Panc1 (cell line): ENCODE measurements at regions not wholly inside any gene's neighbourhood (a gene's known extent, or its start where the extent isn't known, plus 50 kb on each side); places are given as distances from the start of the nearest gene placed in this dataset.

Experiments used
- POLR2AphosphoS5 ChIP-seq: IDR thresholded peaks from 2 replicates; pipeline ENCODE4 v1.6.1; 2012; ENCODE audit warnings: mild to moderate bottlenecking, low read depth, low read length, moderate library complexity
- SIN3A ChIP-seq: IDR thresholded peaks from 2 replicates; pipeline ENCODE4 v1.6.1; 2012; ENCODE audit warnings: low read depth, mild to moderate bottlenecking, low read length, moderate library complexity, borderline replicate concordance; ENCODE audit not compliant: insufficient read depth
- TF ChIP-seq, protein P1 (sequence below): fragments of 450-650 bp; IDR thresholded peaks from 2 replicates; pipeline ENCODE4 v1.5.1; 2017; ENCODE audit warnings: mild to moderate bottlenecking
- TF ChIP-seq, protein P2 (sequence below), 2 experiments: IDR thresholded peaks; 2 replicates each; pipeline ENCODE4 v1.6.1; 2011 to 2012; ENCODE audit warnings: low read depth in 2 of 2, control low read depth in 1 of 2, low read length in 1 of 2, mild to moderate bottlenecking in 1 of 2, moderate library complexity in 1 of 2; ENCODE audit not compliant: insufficient read depth in 1 of 2

DNA sequence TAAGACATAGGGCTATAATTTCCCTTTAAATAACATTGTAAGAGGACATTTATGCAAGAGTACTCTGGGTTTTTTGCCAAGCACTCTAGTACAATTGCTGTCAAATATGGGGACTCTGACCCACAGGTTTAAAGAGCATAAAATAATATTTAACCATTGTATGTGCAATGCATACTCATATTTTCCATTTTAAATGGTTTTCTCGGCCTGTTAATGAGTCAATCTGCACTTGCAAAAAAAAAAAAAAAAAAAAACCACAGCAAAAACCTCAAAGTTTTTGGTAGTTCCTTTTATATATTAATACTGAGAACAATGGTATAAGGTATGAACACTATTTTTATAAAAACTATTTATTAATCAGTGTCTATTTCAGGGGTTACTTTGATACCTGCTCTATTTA is 304.0 kb upstream of the CBLB start:
- TF ChIP-seq POLR2AphosphoS5 (no peak), SIN3A (no peak)
- TF ChIP-seq, protein P1, sequence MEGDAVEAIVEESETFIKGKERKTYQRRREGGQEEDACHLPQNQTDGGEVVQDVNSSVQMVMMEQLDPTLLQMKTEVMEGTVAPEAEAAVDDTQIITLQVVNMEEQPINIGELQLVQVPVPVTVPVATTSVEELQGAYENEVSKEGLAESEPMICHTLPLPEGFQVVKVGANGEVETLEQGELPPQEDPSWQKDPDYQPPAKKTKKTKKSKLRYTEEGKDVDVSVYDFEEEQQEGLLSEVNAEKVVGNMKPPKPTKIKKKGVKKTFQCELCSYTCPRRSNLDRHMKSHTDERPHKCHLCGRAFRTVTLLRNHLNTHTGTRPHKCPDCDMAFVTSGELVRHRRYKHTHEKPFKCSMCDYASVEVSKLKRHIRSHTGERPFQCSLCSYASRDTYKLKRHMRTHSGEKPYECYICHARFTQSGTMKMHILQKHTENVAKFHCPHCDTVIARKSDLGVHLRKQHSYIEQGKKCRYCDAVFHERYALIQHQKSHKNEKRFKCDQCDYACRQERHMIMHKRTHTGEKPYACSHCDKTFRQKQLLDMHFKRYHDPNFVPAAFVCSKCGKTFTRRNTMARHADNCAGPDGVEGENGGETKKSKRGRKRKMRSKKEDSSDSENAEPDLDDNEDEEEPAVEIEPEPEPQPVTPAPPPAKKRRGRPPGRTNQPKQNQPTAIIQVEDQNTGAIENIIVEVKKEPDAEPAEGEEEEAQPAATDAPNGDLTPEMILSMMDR: no peak
- TF ChIP-seq, protein P2, sequence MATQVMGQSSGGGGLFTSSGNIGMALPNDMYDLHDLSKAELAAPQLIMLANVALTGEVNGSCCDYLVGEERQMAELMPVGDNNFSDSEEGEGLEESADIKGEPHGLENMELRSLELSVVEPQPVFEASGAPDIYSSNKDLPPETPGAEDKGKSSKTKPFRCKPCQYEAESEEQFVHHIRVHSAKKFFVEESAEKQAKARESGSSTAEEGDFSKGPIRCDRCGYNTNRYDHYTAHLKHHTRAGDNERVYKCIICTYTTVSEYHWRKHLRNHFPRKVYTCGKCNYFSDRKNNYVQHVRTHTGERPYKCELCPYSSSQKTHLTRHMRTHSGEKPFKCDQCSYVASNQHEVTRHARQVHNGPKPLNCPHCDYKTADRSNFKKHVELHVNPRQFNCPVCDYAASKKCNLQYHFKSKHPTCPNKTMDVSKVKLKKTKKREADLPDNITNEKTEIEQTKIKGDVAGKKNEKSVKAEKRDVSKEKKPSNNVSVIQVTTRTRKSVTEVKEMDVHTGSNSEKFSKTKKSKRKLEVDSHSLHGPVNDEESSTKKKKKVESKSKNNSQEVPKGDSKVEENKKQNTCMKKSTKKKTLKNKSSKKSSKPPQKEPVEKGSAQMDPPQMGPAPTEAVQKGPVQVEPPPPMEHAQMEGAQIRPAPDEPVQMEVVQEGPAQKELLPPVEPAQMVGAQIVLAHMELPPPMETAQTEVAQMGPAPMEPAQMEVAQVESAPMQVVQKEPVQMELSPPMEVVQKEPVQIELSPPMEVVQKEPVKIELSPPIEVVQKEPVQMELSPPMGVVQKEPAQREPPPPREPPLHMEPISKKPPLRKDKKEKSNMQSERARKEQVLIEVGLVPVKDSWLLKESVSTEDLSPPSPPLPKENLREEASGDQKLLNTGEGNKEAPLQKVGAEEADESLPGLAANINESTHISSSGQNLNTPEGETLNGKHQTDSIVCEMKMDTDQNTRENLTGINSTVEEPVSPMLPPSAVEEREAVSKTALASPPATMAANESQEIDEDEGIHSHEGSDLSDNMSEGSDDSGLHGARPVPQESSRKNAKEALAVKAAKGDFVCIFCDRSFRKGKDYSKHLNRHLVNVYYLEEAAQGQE (IDR thresholded peaks at IDR 0.05; ENCODE audit: insufficient read depth in 1 of 2, low read depth in 2 of 2, low read length in 1 of 2): no peak
